WTC11 (cell line): ENCODE measurements at regions not wholly inside any gene's neighbourhood (a gene's known extent, or its start where the extent isn't known, plus 50 kb on each side); places are given as distances from the start of the nearest gene placed in this dataset.

Experiments used
- ATAC-seq: fragments of 200-7000 bp; cut with Tn5 transposase; 2 replicates; pipeline ENCODE4 v1.10.0; 2021; ENCODE audit warnings: mild to moderate bottlenecking, moderate library complexity
- CTCF ChIA-PET: fragments of 300-600 bp; sonication (Branson Sonifier 250); formaldehyde crosslinking; loops from one replicate; lab custom pipeline; 2021; ENCODE audit warnings: antibody characterized with exemption; lab: Charles Lee
- POLR2A ChIA-PET: fragments of 350-600 bp; sonication (Branson Sonifier 250); formaldehyde crosslinking; loops from one replicate; lab custom pipeline; 2021; ENCODE audit warnings: antibody characterized with exemption; lab: Charles Lee
- DNase-seq: peaks from one replicate; pipeline ENCODE4 v3.0.0; 2021; ENCODE audit warnings: low spot score
- H3K27ac Mint-ChIP-seq: 2 replicates; pipeline ENCODE4 v1.8.0; 2021; ENCODE audit warnings: mixed read lengths
- H3K27me3 Mint-ChIP-seq: 2 replicates; pipeline ENCODE4 v1.8.0; 2021; ENCODE audit warnings: low read depth, mild to moderate bottlenecking, moderate library complexity, mixed read lengths
- H3K36me3 Mint-ChIP-seq: 2 replicates; pipeline ENCODE4 v1.8.0; 2021; ENCODE audit warnings: mixed read lengths
- H3K4me1 Mint-ChIP-seq: 2 replicates; pipeline ENCODE4 v1.8.0; 2022; ENCODE audit warnings: mixed read lengths
- H3K4me3 Mint-ChIP-seq: 2 replicates; pipeline ENCODE4 v1.8.0; 2021; ENCODE audit warnings: mild to moderate bottlenecking, moderate library complexity, mixed read lengths
- H3K9me3 Mint-ChIP-seq: 2 replicates; pipeline ENCODE4 v1.8.0; 2021; ENCODE audit warnings: mixed read lengths
- CREM ChIP-seq: sonication (generic); formaldehyde crosslinking; IDR thresholded peaks from 2 replicates; pipeline ENCODE4 v1.8.1; 2022; ENCODE audit warnings: mild to moderate bottlenecking, missing genetic modification reagents, moderate library complexity
- CTCF ChIP-seq: fragments of 200-600 bp; IDR thresholded peaks from 2 replicates; pipeline ENCODE4 v1.8.0; 2022; ENCODE audit warnings: antibody characterized with exemption
- FOXP1 ChIP-seq: sonication (generic); formaldehyde crosslinking; IDR thresholded peaks from 2 replicates; pipeline ENCODE4 v1.8.0; 2022; ENCODE audit warnings: missing genetic modification reagents, mild to moderate bottlenecking, moderate library complexity, borderline replicate concordance
- MXD4 ChIP-seq: fragments of 250-450 bp; sonication (Bioruptor Pico); IDR thresholded peaks from 2 replicates; pipeline ENCODE4 v1.8.0; 2021; ENCODE audit warnings: mild to moderate bottlenecking, moderate library complexity, borderline replicate concordance
- NR1H2 ChIP-seq: sonication (generic); formaldehyde crosslinking; IDR thresholded peaks from 2 replicates; pipeline ENCODE4 v1.9.0; 2021; ENCODE audit warnings: mild to moderate bottlenecking, moderate library complexity, missing genetic modification reagents
- SMAD4 ChIP-seq: sonication (generic); formaldehyde crosslinking; IDR thresholded peaks from 2 replicates; pipeline ENCODE4 v1.8.0; 2022; ENCODE audit warnings: mild to moderate bottlenecking, missing genetic modification reagents
- TEAD1 ChIP-seq: sonication (generic); formaldehyde crosslinking; IDR thresholded peaks from 2 replicates; pipeline ENCODE4 v1.8.0; 2022; ENCODE audit warnings: mild to moderate bottlenecking, missing genetic modification reagents
- TF ChIP-seq, protein P1 (sequence below): fragments of 250-450 bp; sonication (Bioruptor Pico); IDR thresholded peaks from 2 replicates; pipeline ENCODE4 v1.9.0; 2021; ENCODE audit warnings: mild to moderate bottlenecking, borderline replicate concordance

- no peak for TF ChIP-seq TEAD1 (CRISPR knock-in tag)
- no peak for TF ChIP-seq NR1H2 (CRISPR knock-in tag)
- TF ChIP-seq, protein P1, sequence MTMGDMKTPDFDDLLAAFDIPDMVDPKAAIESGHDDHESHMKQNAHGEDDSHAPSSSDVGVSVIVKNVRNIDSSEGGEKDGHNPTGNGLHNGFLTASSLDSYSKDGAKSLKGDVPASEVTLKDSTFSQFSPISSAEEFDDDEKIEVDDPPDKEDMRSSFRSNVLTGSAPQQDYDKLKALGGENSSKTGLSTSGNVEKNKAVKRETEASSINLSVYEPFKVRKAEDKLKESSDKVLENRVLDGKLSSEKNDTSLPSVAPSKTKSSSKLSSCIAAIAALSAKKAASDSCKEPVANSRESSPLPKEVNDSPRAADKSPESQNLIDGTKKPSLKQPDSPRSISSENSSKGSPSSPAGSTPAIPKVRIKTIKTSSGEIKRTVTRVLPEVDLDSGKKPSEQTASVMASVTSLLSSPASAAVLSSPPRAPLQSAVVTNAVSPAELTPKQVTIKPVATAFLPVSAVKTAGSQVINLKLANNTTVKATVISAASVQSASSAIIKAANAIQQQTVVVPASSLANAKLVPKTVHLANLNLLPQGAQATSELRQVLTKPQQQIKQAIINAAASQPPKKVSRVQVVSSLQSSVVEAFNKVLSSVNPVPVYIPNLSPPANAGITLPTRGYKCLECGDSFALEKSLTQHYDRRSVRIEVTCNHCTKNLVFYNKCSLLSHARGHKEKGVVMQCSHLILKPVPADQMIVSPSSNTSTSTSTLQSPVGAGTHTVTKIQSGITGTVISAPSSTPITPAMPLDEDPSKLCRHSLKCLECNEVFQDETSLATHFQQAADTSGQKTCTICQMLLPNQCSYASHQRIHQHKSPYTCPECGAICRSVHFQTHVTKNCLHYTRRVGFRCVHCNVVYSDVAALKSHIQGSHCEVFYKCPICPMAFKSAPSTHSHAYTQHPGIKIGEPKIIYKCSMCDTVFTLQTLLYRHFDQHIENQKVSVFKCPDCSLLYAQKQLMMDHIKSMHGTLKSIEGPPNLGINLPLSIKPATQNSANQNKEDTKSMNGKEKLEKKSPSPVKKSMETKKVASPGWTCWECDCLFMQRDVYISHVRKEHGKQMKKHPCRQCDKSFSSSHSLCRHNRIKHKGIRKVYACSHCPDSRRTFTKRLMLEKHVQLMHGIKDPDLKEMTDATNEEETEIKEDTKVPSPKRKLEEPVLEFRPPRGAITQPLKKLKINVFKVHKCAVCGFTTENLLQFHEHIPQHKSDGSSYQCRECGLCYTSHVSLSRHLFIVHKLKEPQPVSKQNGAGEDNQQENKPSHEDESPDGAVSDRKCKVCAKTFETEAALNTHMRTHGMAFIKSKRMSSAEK (CRISPR knock-in tag) = no peak
- no peak for TF ChIP-seq CTCF
Measured at GRCh38 chr3:130627143-130627855, 110.3 kb downstream of the COL6A6 start (continued).

- Mint-ChIP-seq H3K9me3 (no peaks in the 10 kb centered on the region), H3K27ac (no peak overlapping the region), H3K36me3 (no peaks in the 10 kb centered on the region), H3K4me1 (no peaks in the 10 kb centered on the region), H3K27me3 (no peaks in the 10 kb centered on the region)
- ATAC-seq (no peak), DNase-seq (no peak)
- ChIA-PET POLR2A (no interaction called here), CTCF (no interaction called here)
- no peak for TF ChIP-seq CTCF
- TF ChIP-seq CREM (CRISPR knock-in tag) = no peak
- TF ChIP-seq SMAD4 (CRISPR knock-in tag) = no peak
- TF ChIP-seq FOXP1 (CRISPR knock-in tag) = no peak
- no peak for TF ChIP-seq MXD4 (CRISPR knock-in tag)
- TF ChIP-seq, all 79 proteins: peak for 0
- H3K4me3 Mint-ChIP-seq = no peak overlapping the region
Measured at GRCh38 chr3:130627882-130628281, 110.9 kb downstream of the COL6A6 start.
